ENCODE measurements at regions not wholly inside any gene's neighbourhood (a gene's known extent, or its start where the extent isn't known, plus 50 kb on each side); places are given as distances from the start of the nearest gene placed in this dataset.

DNA sequence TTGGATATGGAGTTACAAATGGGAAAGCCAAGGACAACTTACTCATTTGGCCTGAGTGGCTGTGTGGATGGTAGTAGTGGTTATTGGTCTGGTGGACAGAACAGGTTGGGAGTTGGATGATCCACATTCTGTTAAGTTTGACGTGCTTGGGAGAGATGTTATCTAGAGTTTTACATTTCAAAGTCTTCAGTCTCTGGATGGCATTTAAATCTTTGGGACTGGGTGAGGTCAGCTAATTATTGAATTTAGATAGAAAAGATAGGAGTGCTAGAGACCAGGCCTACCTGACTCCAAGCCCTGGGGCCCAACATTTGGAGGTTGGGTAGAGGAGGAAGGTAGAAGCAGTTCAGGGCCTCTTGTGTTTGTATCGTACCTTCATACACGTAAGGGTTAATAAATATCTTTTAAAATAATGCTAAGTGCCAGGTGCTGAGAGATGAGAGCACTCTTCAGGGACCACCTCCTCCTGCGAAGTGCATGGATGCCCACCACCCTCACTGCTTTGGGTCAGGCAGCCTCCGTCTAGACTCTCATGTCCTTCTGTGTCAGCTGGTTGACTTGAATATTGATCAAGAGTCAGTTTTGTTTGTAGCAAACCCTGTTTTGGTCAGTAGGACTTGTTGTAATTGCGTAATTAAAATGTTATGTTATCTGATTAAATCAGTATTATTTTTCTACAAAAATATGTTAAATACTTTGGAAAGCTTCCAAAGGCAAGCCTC lies 460.4 kb upstream of the RGS6 start:
- H3F3A ChIP-seq (ENCODE audit: insufficient read depth, low read depth), result peaks cover 33% of the 10 kb centered on the region; the same call in 1 of the 2 replicates
- intact Hi-C loops (cut with micrococcal nuclease; ENCODE audit: unreplicated experiment), result no loop called here
- BruUV-seq (replicated peaks), result no TSS peak
- H3K4me1 ChIP-seq (replicated peaks; ENCODE audit: insufficient read depth), result no peaks in the 10 kb centered on the region
- no peak overlapping the region for H3K4me3 ChIP-seq
- ChIA-PET CTCF (no interaction called here), POLR2A (ENCODE audit: unreplicated experiment) (interaction anchor here (0.6 kb wide), 1 partner anchor 12 kb away, joined by 5 read pairs; no protein-coding TSS in a partner anchor)
- no peak for TF ChIP-seq EZH2 (IDR thresholded peaks at IDR 0.05; ENCODE audit: low read depth)
- TF ChIP-seq, protein P1, sequence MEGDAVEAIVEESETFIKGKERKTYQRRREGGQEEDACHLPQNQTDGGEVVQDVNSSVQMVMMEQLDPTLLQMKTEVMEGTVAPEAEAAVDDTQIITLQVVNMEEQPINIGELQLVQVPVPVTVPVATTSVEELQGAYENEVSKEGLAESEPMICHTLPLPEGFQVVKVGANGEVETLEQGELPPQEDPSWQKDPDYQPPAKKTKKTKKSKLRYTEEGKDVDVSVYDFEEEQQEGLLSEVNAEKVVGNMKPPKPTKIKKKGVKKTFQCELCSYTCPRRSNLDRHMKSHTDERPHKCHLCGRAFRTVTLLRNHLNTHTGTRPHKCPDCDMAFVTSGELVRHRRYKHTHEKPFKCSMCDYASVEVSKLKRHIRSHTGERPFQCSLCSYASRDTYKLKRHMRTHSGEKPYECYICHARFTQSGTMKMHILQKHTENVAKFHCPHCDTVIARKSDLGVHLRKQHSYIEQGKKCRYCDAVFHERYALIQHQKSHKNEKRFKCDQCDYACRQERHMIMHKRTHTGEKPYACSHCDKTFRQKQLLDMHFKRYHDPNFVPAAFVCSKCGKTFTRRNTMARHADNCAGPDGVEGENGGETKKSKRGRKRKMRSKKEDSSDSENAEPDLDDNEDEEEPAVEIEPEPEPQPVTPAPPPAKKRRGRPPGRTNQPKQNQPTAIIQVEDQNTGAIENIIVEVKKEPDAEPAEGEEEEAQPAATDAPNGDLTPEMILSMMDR (conservative IDR thresholded peaks at IDR 0.05), result no peak
- H2AFZ ChIP-seq, result no peak overlapping the region
- H4K20me1 ChIP-seq (ENCODE audit: insufficient read depth), result peaks cover 21% of the 10 kb centered on the region
- no peak overlapping the region for H3K4me2 ChIP-seq
- no peak overlapping the region for H3K27ac ChIP-seq
- H3K27me3 ChIP-seq (ENCODE audit: insufficient read depth, low read depth), result no peaks in the 10 kb centered on the region
- H3K9me2 ChIP-seq (ENCODE audit: insufficient read depth), result 0 out of 2 replicates have a peak, but pooled peaks cover 8% of the 10 kb centered on the region
- H3K9me3 ChIP-seq (ENCODE audit: insufficient read depth, low read depth), result no peaks in the 10 kb centered on the region
- no peak for DNase-seq
- 0 out of 2 replicates have a peak, but pooled peaks cover 9% of the 10 kb centered on the region for H3K36me3 ChIP-seq (ENCODE audit: low read depth)
- peaks cover 75% of the 10 kb centered on the region for H3K79me2 ChIP-seq (ENCODE audit: low read depth)

DNA sequence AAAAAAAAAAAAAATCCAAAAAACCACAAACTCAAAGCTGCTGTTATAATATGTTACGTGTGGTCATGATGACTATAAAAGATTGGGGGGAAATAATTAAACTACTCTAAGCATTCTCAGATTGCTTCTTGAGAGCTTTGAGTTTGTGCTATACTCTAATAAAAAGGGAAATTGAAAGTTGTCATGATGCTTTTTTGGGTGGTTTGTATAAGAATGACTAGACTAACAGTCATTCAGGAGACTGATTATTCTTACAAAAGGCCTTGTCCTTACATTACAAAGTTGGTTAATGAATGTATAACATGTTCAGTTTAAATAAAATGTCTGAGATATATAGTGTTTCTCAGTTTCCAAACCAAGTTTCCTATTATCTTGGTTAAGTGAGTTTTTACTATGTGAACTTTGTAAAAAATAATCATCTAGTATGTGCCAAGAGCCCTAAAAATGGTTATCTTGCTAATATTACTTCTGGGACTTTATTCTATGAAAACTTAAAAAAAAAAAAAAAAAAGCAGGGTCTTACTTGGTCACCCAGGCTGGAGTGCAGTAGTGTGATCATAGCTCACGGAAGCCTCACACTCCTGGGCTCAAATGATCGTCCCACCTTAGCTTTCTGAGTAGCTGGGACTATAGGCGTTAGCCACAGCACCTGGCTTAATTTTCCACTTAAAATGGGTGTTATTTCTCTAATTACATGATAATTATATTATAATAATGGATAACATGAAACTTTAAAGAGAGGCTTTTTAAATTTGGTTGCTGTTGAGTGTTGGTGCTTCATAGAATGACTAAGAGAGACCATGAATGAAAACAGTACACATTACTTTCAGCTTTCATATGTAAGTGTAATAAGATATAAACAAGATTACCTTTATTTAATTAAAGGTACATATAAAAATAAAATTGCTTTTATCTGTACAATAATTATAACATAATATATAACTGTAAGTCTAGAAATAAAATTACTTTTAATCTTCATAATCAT lies 459.6 kb upstream of the RGS6 start:
- Histone ChIP-seq H3K4me2 (no peak overlapping the region), H3K27ac (no peak overlapping the region), H3K9me3 (ENCODE audit: insufficient read depth, low read depth) (no peaks in the 10 kb centered on the region), H4K20me1 (ENCODE audit: insufficient read depth) (peaks cover 21% of the 10 kb centered on the region), H3K36me3 (ENCODE audit: low read depth) (0 out of 2 replicates have a peak, but pooled peaks cover 9% of the 10 kb centered on the region), H3K27me3 (ENCODE audit: insufficient read depth, low read depth) (no peaks in the 10 kb centered on the region), H3F3A (ENCODE audit: insufficient read depth, low read depth) (peaks cover 28% of the 10 kb centered on the region; the same call in 1 of the 2 replicates), H3K79me2 (ENCODE audit: low read depth) (peaks cover 68% of the 10 kb centered on the region), H3K9me2 (ENCODE audit: insufficient read depth) (0 out of 2 replicates have a peak, but pooled peaks cover 8% of the 10 kb centered on the region), H3K4me3 (no peak overlapping the region), H2AFZ (no peak overlapping the region), H3K4me1 (replicated peaks; ENCODE audit: insufficient read depth) (no peaks in the 10 kb centered on the region)
- BruUV-seq (replicated peaks), result no TSS peak
- no peak for TF ChIP-seq EZH2 (IDR thresholded peaks at IDR 0.05; ENCODE audit: low read depth)
- TF ChIP-seq, protein P1 (conservative IDR thresholded peaks at IDR 0.05), result no peak
- ChIA-PET POLR2A (ENCODE audit: unreplicated experiment) (interaction anchor here (0.6 kb wide), 1 partner anchor 11 kb away, joined by 5 read pairs; no protein-coding TSS in a partner anchor), CTCF (no interaction called here)
- DNase-seq, result no peak
- intact Hi-C loops (cut with micrococcal nuclease; ENCODE audit: unreplicated experiment), result no loop called here

DNA sequence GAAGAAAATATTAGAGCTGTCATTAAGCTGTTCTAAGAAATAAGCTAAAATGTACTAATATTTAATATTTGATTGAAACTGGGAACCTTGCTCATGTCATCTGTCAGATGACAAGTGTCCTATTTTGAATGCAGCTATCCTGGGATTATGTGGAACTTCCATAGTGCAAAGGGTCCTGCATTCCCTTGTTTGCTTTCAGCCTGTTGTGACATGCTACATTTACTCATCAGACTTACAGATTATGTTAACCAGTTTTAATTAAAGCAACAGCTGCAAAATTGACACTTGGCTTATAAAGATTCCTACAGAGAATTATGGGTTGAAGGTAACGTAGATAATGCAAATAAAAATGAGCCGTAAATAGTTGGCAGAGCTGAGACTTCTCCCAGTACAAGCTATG lies 458.4 kb upstream of the RGS6 start:
- no TSS peak for BruUV-seq (replicated peaks)
- no peak overlapping the region for H3K4me2 ChIP-seq
- intact Hi-C loops (cut with micrococcal nuclease; ENCODE audit: unreplicated experiment), result no loop called here
- H3K36me3 ChIP-seq (ENCODE audit: low read depth), result 0 out of 2 replicates have a peak, but pooled peaks cover 4% of the 10 kb centered on the region
- POLR2A ChIA-PET (ENCODE audit: unreplicated experiment), result no interaction called here
- no peaks in the 10 kb centered on the region for H3K9me3 ChIP-seq (ENCODE audit: insufficient read depth, low read depth)
- H2AFZ ChIP-seq, result no peak overlapping the region
- CTCF ChIA-PET, result interaction anchor here (0.5 to 0.6 kb wide), 2 partner anchors 113 to 259 kb away, joined by 3 to 4 read pairs; no protein-coding TSS in a partner anchor
- no peaks in the 10 kb centered on the region for H3K27me3 ChIP-seq (ENCODE audit: insufficient read depth, low read depth)
- H3F3A ChIP-seq (ENCODE audit: insufficient read depth, low read depth), result peaks cover 31% of the 10 kb centered on the region; the same call in 1 of the 2 replicates
- no peaks in the 10 kb centered on the region for H3K4me1 ChIP-seq (replicated peaks; ENCODE audit: insufficient read depth)
- no peak for DNase-seq
- H3K9me2 ChIP-seq (ENCODE audit: insufficient read depth), result 0 out of 2 replicates have a peak, but pooled peaks cover 8% of the 10 kb centered on the region
- TF ChIP-seq, protein P1 (conservative IDR thresholded peaks at IDR 0.05), result no peak
- TF ChIP-seq EZH2 (IDR thresholded peaks at IDR 0.05; ENCODE audit: low read depth), result no peak
- no peak overlapping the region for H3K27ac ChIP-seq
- H3K79me2 ChIP-seq (ENCODE audit: low read depth), result peaks cover 66% of the 10 kb centered on the region
- no peak overlapping the region for H3K4me3 ChIP-seq
- H4K20me1 ChIP-seq (ENCODE audit: insufficient read depth), result peaks cover 25% of the 10 kb centered on the region

Data from PC-9 (cell line).